ENCODE measurements at regions not wholly inside any gene's neighbourhood (a gene's known extent, or its start where the extent isn't known, plus 50 kb on each side); places are given as distances from the start of the nearest gene placed in this dataset.

GRCh38 chr17:79500745-79501618 is 109.9 kb downstream of the RBFOX3 start:
- Histone ChIP-seq H3K27ac (no peak overlapping the region), H3K27me3 (no peaks in the 10 kb centered on the region), H3K9ac (ENCODE audit: low read depth in 2 of 2, low read length in 2 of 2) (no peak overlapping the region), H3K4me3 (no peak overlapping the region), H3K4me1 (no peaks in the 10 kb centered on the region), H3K36me3 (no peaks in the 10 kb centered on the region), H3K9me3 (no peaks in the 10 kb centered on the region)
- DNase-seq, result no peak
- no peak for TF ChIP-seq CTCF (IDR thresholded peaks at IDR 0.05)
- intact Hi-C loops (cut with DNase I), result no loop called here

GRCh38 chr17:79498854-79499253 is 112.0 kb downstream of the RBFOX3 start:
- no peak overlapping the region for H3K9ac ChIP-seq (ENCODE audit: low read depth in 2 of 2, low read length in 2 of 2)
- no peak for TF ChIP-seq CTCF (IDR thresholded peaks at IDR 0.05)
- no peak overlapping the region for H3K27ac ChIP-seq
- H3K27me3 ChIP-seq, result no peaks in the 10 kb centered on the region
- no peaks in the 10 kb centered on the region for H3K4me1 ChIP-seq
- no peaks in the 10 kb centered on the region for H3K9me3 ChIP-seq
- intact Hi-C loops (cut with DNase I), result no loop called here
- DNase-seq, result no peak
- no peaks in the 10 kb centered on the region for H3K36me3 ChIP-seq
- H3K4me3 ChIP-seq, result no peak overlapping the region

GRCh38 chr17:79497777-79498348 is 113.0 kb downstream of the RBFOX3 start:
- no peak for TF ChIP-seq CTCF (IDR thresholded peaks at IDR 0.05)
- no peaks in the 10 kb centered on the region for H3K27me3 ChIP-seq
- no peak overlapping the region for H3K27ac ChIP-seq
- no peak overlapping the region for H3K4me3 ChIP-seq
- H3K4me1 ChIP-seq, result no peaks in the 10 kb centered on the region
- intact Hi-C loops (cut with DNase I), result no loop called here
- H3K9ac ChIP-seq (ENCODE audit: low read depth in 2 of 2, low read length in 2 of 2), result no peak overlapping the region
- no peaks in the 10 kb centered on the region for H3K9me3 ChIP-seq
- no peaks in the 10 kb centered on the region for H3K36me3 ChIP-seq
- DNase-seq, result no peak

- no peaks in the 10 kb centered on the region for H3K9me3 ChIP-seq
- no peaks in the 10 kb centered on the region for H3K36me3 ChIP-seq
- intact Hi-C loops (cut with DNase I), result no loop called here
- H3K27ac ChIP-seq, result no peak overlapping the region
- H3K4me3 ChIP-seq, result no peak overlapping the region
- H3K4me1 ChIP-seq, result no peaks in the 10 kb centered on the region
- no peak overlapping the region for H3K9ac ChIP-seq (ENCODE audit: low read depth in 2 of 2, low read length in 2 of 2)
- H3K27me3 ChIP-seq, result no peaks in the 10 kb centered on the region
- no peak for TF ChIP-seq CTCF (IDR thresholded peaks at IDR 0.05)
- DNase-seq, result no peak
These were observed 114.3 kb downstream of the RBFOX3 start for GRCh38 chr17:79496422-79497005.

- intact Hi-C loops (cut with DNase I), result no loop called here
- Histone ChIP-seq H3K4me1 (no peaks in the 10 kb centered on the region), H3K27ac (no peak overlapping the region), H3K36me3 (no peaks in the 10 kb centered on the region), H3K27me3 (no peaks in the 10 kb centered on the region), H3K9me3 (no peaks in the 10 kb centered on the region), H3K4me3 (no peak overlapping the region), H3K9ac (ENCODE audit: low read depth in 2 of 2, low read length in 2 of 2) (no peak overlapping the region)
- no peak for TF ChIP-seq CTCF (IDR thresholded peaks at IDR 0.05)
- no peak for DNase-seq
These were observed 115.2 kb downstream of the RBFOX3 start for GRCh38 chr17:79495665-79496064.
